Ovary (tissue), 7 donors: ENCODE measurements at regions not wholly inside any gene's neighbourhood (a gene's known extent, or its start where the extent isn't known, plus 50 kb on each side); places are given as distances from the start of the nearest gene placed in this dataset.

Experiments used
- DNase-seq, 5 donors: peaks; one replicate each; pipeline ENCODE4 v3.0.0-alpha.2; 2019 to 2020
- H3K27ac ChIP-seq, 2 donors: fragments of 200-600 bp; one replicate each; pipeline versions ENCODE4 v1.5.1 to v1.8.0; 2019 to 2022
- H3K27me3 ChIP-seq: fragments of 200-600 bp; one replicate; pipeline ENCODE4 v1.8.0; 2022
- H3K36me3 ChIP-seq: fragments of 200-600 bp; sonication (generic); one replicate; pipeline ENCODE4 v1.5.1; 2019
- H3K4me1 ChIP-seq: one replicate; pipeline ENCODE4 v1.8.1; 2013; ENCODE audit warnings: mild to moderate bottlenecking, moderate library complexity; ENCODE audit not compliant: insufficient read depth
- H3K4me3 ChIP-seq: fragments of 200-600 bp; sonication (generic); one replicate; pipeline ENCODE4 v1.5.1; 2017
- H3K9me3 ChIP-seq, 2 donors: fragments of 200-600 bp in 1 of 2; sonication (generic) in 1 of 2; one replicate each; pipeline versions ENCODE4 v1.5.1 to v1.8.1; 2013 to 2019; ENCODE audit warnings: mild to moderate bottlenecking in 1 of 2, moderate library complexity in 1 of 2
- CTCF ChIP-seq, 3 donors: fragments of 450-650 bp in 2 of 3; fragments of 200-600 bp in 1 of 3; IDR thresholded peaks; one replicate each; pipeline versions ENCODE4 v1.5.1 to v1.8.0; 2016 to 2022; ENCODE audit warnings: antibody characterized with exemption in 3 of 3, mild to moderate bottlenecking in 1 of 3
- EP300 ChIP-seq: sonication (generic); formaldehyde crosslinking; IDR thresholded peaks from one replicate; pipeline ENCODE4 v1.6.1; 2017; ENCODE audit warnings: antibody characterized with exemption
- POLR2A ChIP-seq: fragments of 450-650 bp; IDR thresholded peaks from one replicate; pipeline ENCODE4 v1.6.1; 2017; ENCODE audit warnings: antibody characterized with exemption, mild to moderate bottlenecking, moderate library complexity
- WGBS, 3 donors: extraction: QIAGEN DNeasy Blood & Tissue Kit in 1 of 3; methylation state at CpG; one replicate each; pipeline versions ENCODE4 v1.1.5 to v1.1.7; 2013 to 2017; 5-methylcytosine and 5-hydroxymethylcytosine counted together
- intact Hi-C, 4 donors: fragments of 100-400 bp; cut with DNase I; formaldehyde crosslinking; loops; one replicate each; pipeline versions ENCODE4 v1.11.0 to v1.15.1; 2022 to 2023
- donor health status: DM: no; HTN: no; CAD: no; lungs with moderate emphysema.
- donor health status: DM: no; HTN: no; CAD: no.
- donor health status: Bipolar disorder and iron deficiency.
- donor health status: DM: no; HTN: no; CAD: no.
- donor health status: DM: yes; HTN: yes; CAD: no.

GRCh38 chr1:239221656-239222055 lies 164.7 kb upstream of the CHRM3 start:
- intact Hi-C loops, result no loop called here
- Histone ChIP-seq H3K36me3 (no peaks in the 10 kb centered on the region), H3K4me1 (no peaks in the 10 kb centered on the region), H3K9me3 (no peaks in the 10 kb centered on the region), H3K27me3 (no peaks in the 10 kb centered on the region), H3K27ac (no peak overlapping the region), H3K4me3 (no peak overlapping the region)
- TF ChIP-seq EP300, result no peak
- TF ChIP-seq POLR2A, result no peak
- TF ChIP-seq CTCF (IDR thresholded peaks at IDR 0.05), result no peak
- no peak for DNase-seq
- 95 to 98% (median 97%) methylated on average over 2 of the region's 2 CpGs for WGBS, 3 donors

GRCh38 chr1:239219679-239220078 lies 166.7 kb upstream of the CHRM3 start:
- no peaks in the 10 kb centered on the region for H3K4me1 ChIP-seq
- H3K4me3 ChIP-seq, result no peak overlapping the region
- H3K36me3 ChIP-seq, result no peaks in the 10 kb centered on the region
- no peak for DNase-seq
- 70 to 73% (median 71%) methylated on average over 2 of the region's 2 CpGs for WGBS, 3 donors
- no peaks in the 10 kb centered on the region for H3K27me3 ChIP-seq
- no peak overlapping the region for H3K27ac ChIP-seq
- intact Hi-C loops, result no loop called here
- H3K9me3 ChIP-seq, result no peaks in the 10 kb centered on the region
- TF ChIP-seq CTCF (IDR thresholded peaks at IDR 0.05), result no peak
- TF ChIP-seq EP300, result no peak
- no peak for TF ChIP-seq POLR2A

GRCh38 chr1:239218301-239218700 lies 168.1 kb upstream of the CHRM3 start:
- Histone ChIP-seq H3K36me3 (no peaks in the 10 kb centered on the region), H3K27ac (no peak overlapping the region), H3K27me3 (no peaks in the 10 kb centered on the region), H3K9me3 (no peaks in the 10 kb centered on the region), H3K4me1 (no peaks in the 10 kb centered on the region), H3K4me3 (no peak overlapping the region)
- no peak for DNase-seq
- 96 to 98% (median 97%) methylated on average over 1 of the region's 1 CpG for WGBS, 3 donors
- TF ChIP-seq CTCF (IDR thresholded peaks at IDR 0.05) (no peak), EP300 (no peak), POLR2A (no peak)
- intact Hi-C loops, result no loop called here

- WGBS, 3 donors, result 71 to 83% (median 75%) methylated on average over 10 of the region's 10 CpGs
- Histone ChIP-seq H3K36me3 (no peaks in the 10 kb centered on the region), H3K4me3 (no peak overlapping the region), H3K27me3 (no peaks in the 10 kb centered on the region), H3K27ac (no peak overlapping the region), H3K4me1 (no peaks in the 10 kb centered on the region), H3K9me3 (no peaks in the 10 kb centered on the region)
- TF ChIP-seq EP300, result no peak
- TF ChIP-seq POLR2A, result no peak
- no peak for TF ChIP-seq CTCF (IDR thresholded peaks at IDR 0.05)
- no peak for DNase-seq
- intact Hi-C loops, result no loop called here
Measured at GRCh38 chr1:239212811-239213220, 173.6 kb upstream of the CHRM3 start.

GRCh38 chr1:239209591-239209990 lies 176.8 kb upstream of the CHRM3 start:
- intact Hi-C loops, result no loop called here
- no peak overlapping the region for H3K4me3 ChIP-seq
- no peaks in the 10 kb centered on the region for H3K9me3 ChIP-seq
- WGBS, 3 donors, result 69 to 78% (median 71%) methylated on average over 1 of the region's 1 CpG
- H3K27ac ChIP-seq, result no peak overlapping the region
- DNase-seq, result no peak
- no peaks in the 10 kb centered on the region for H3K27me3 ChIP-seq
- H3K36me3 ChIP-seq, result no peaks in the 10 kb centered on the region
- TF ChIP-seq CTCF (IDR thresholded peaks at IDR 0.05) (no peak), EP300 (no peak), POLR2A (no peak)
- H3K4me1 ChIP-seq, result no peaks in the 10 kb centered on the region
